Kidney (tissue), 13 donors: ENCODE measurements at regions not wholly inside any gene's neighbourhood (a gene's known extent, or its start where the extent isn't known, plus 50 kb on each side); places are given as distances from the start of the nearest gene placed in this dataset.

Source experiments
- DNase-seq, 5 donors: peaks; one replicate each; pipeline ENCODE4 v3.0.0-alpha.2; 2013 to 2020
- FAIRE-seq: peaks from 2 replicates; lab custom pipeline; 2012; peaks lifted over from hg19 to GRCh38; lab: Jason Lieb, UNC
- H3K27ac ChIP-seq, 2 donors: one replicate each; pipeline ENCODE4 v1.7.0; 2013; ENCODE audit warnings: low read depth in 2 of 2, low read length in 2 of 2, inconsistent platforms in 1 of 2
- H3K27me3 ChIP-seq: one replicate; pipeline ENCODE4 v1.7.1; 2013; ENCODE audit warnings: low read length, inconsistent platforms; ENCODE audit not compliant: control insufficient read depth, insufficient read depth
- H3K36me3 ChIP-seq, 3 donors: one replicate each; pipeline versions ENCODE4 v1.7.0 to v1.7.1; 2013; ENCODE audit warnings: low read length in 3 of 3, control low read depth in 1 of 3, inconsistent platforms in 1 of 3; ENCODE audit not compliant: insufficient read depth in 3 of 3, control insufficient read depth in 2 of 3
- H3K4me1 ChIP-seq, 3 donors: one replicate each; pipeline versions ENCODE4 v1.7.0 to v1.7.1; 2013; ENCODE audit warnings: low read length in 3 of 3, inconsistent platforms in 1 of 3, low read depth in 1 of 3; ENCODE audit not compliant: control insufficient read depth in 2 of 3, insufficient read depth in 2 of 3
- H3K4me3 ChIP-seq, 3 donors: one replicate each; pipeline versions ENCODE4 v1.7.0 to v1.8.1; 2013; ENCODE audit warnings: low read length in 3 of 3, control low read depth in 1 of 3, inconsistent platforms in 1 of 3
- H3K9ac ChIP-seq, 3 donors: one replicate each; pipeline versions ENCODE4 v1.7.0 to v1.7.1; 2013; ENCODE audit warnings: low read length in 3 of 3, control low read depth in 1 of 3, inconsistent platforms in 1 of 3
- H3K9me3 ChIP-seq, 3 donors: one replicate each; pipeline versions ENCODE4 v1.7.0 to v1.7.1; 2013; ENCODE audit warnings: low read length in 3 of 3, control low read depth in 1 of 3, inconsistent platforms in 1 of 3; ENCODE audit not compliant: control insufficient read depth in 2 of 3, insufficient read depth in 1 of 3
- CTCF ChIP-seq: IDR thresholded peaks from 3 replicates; pipeline ENCODE4 v1.5.1; 2012; ENCODE audit warnings: mild to moderate bottlenecking, moderate library complexity, borderline replicate concordance; ENCODE audit not compliant: insufficient read depth; ENCODE audit errors: extremely low read depth
- intact Hi-C: fragments of 100-400 bp; cut with DNase I; formaldehyde crosslinking; loops from one replicate; pipeline ENCODE4 v1.11.1; 2022
- donor health status: control.
- donor health status: control.
- donor health status: control.
- donor health status: control.
- donor health status: control.
- donor health status: DM: yes; HTN: yes; CAD: no.
- donor health status: Normal renal cell carcinoma (clear cell type).

DNA sequence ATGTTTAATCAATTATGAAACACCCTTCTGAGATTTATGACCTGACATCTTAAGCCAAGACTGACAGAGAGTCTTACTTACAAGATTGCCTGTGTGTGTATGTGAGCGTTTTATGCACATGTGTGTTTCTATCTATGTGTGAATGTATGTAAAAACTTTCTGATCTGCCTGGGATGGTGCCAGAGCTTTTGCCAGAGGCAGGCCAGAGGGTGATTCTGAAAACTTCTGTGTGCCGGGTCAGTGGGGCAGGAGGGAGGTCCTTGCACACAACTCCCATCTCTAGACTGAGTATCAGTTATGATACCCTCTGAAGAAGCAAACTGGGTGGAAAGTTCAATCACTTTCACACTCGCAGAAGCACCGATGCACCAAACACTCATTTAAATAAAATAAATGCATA lies 335.0 kb upstream of the NT5C1B start:
- no peak overlapping the region for H3K27ac ChIP-seq
- no peak for TF ChIP-seq CTCF
- FAIRE-seq (no peak), DNase-seq (no peak)
- intact Hi-C loops, result no loop called here
- no peaks in the 10 kb centered on the region for H3K4me1 ChIP-seq
- H3K4me3 ChIP-seq, result no peak overlapping the region
- H3K36me3 ChIP-seq, result no peaks in the 10 kb centered on the region
- no peak overlapping the region for H3K9ac ChIP-seq
- H3K27me3 ChIP-seq, result no peaks in the 10 kb centered on the region
- H3K9me3 ChIP-seq, result no peaks in the 10 kb centered on the region

GRCh38 chr2:18922276-18922675 lies 332.9 kb upstream of the NT5C1B start:
- FAIRE-seq, result no peak
- Histone ChIP-seq H3K9ac (no peak overlapping the region), H3K9me3 (no peaks in the 10 kb centered on the region)

DNA sequence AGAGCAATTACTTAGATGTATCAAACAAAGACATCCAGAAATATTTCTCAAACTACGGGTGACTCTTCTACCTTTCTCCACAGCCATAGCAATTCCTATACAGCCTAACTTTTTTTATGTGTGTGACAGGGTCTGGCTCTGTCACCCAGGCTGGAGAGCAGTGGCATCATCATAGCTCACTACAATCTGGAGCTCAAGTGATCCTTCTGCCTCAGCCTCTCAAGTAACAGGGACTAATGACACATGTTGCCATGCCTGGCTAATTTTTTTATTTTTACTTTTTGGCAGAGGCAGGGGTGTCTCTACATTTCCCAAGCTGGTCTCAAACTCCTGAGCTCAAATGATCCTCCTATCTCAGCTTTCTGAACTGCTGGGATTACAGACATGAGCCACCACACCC lies 328.9 kb upstream of the NT5C1B start:
- Histone ChIP-seq H3K36me3 (no peaks in the 10 kb centered on the region), H3K9ac (no peak overlapping the region), H3K27me3 (no peaks in the 10 kb centered on the region), H3K4me1 (no peaks in the 10 kb centered on the region), H3K9me3 (no peaks in the 10 kb centered on the region), H3K27ac (no peak overlapping the region), H3K4me3 (no peak overlapping the region)
- intact Hi-C loops, result no loop called here
- DNase-seq (no peak), FAIRE-seq (no peak)
- no peak for TF ChIP-seq CTCF

More at GRCh38 chr2:18922276-18922675, 332.9 kb upstream of the NT5C1B start:
- intact Hi-C loops, result no loop called here
- Histone ChIP-seq H3K4me1 (no peaks in the 10 kb centered on the region), H3K27ac (no peak overlapping the region), H3K27me3 (no peaks in the 10 kb centered on the region), H3K4me3 (no peak overlapping the region), H3K36me3 (no peaks in the 10 kb centered on the region)
- no peak for TF ChIP-seq CTCF
- no peak for DNase-seq

GRCh38 chr2:18915227-18915626 lies 325.9 kb upstream of the NT5C1B start:
- H3K27ac ChIP-seq, result no peak overlapping the region
- H3K4me1 ChIP-seq, result no peaks in the 10 kb centered on the region
- TF ChIP-seq CTCF, result no peak
- no peaks in the 10 kb centered on the region for H3K9me3 ChIP-seq
- no peaks in the 10 kb centered on the region for H3K27me3 ChIP-seq
- FAIRE-seq (no peak), DNase-seq (no peak)
- no peak overlapping the region for H3K4me3 ChIP-seq
- H3K36me3 ChIP-seq, result no peaks in the 10 kb centered on the region
- H3K9ac ChIP-seq, result no peak overlapping the region
- intact Hi-C loops, result no loop called here
